RWPE2 (cell line): ENCODE measurements at regions not wholly inside any gene's neighbourhood (a gene's known extent, or its start where the extent isn't known, plus 50 kb on each side); places are given as distances from the start of the nearest gene placed in this dataset.

Experiments
- ATAC-seq: fragments of 200-7000 bp; cut with Tn5 transposase; 3 replicates; pipeline ENCODE4 v1.9.1; 2021; ENCODE audit warnings: low read depth
- DNase-seq: peaks from one replicate; pipeline ENCODE4 v3.0.0-alpha.2; 2020; ENCODE audit warnings: low spot score
- H3K27ac ChIP-seq: fragments of 450-650 bp; 2 replicates; pipeline ENCODE4 v1.5.1; 2017; ENCODE audit warnings: mild to moderate bottlenecking; ENCODE audit not compliant: poor library complexity, severe bottlenecking
- H3K27me3 ChIP-seq: fragments of 250-450 bp; sonication (Bioruptor Pico); 2 replicates; pipeline ENCODE4 v1.5.1; 2021; ENCODE audit warnings: mild to moderate bottlenecking, moderate library complexity; ENCODE audit not compliant: insufficient read depth, poor library complexity, severe bottlenecking
- H3K36me3 ChIP-seq: fragments of 250-450 bp; sonication (Bioruptor Pico); 2 replicates; pipeline ENCODE4 v1.5.1; 2020; ENCODE audit warnings: low read depth, mild to moderate bottlenecking, moderate library complexity
- H3K4me1 ChIP-seq: fragments of 250-450 bp; sonication (Bioruptor Pico); 2 replicates; pipeline ENCODE4 v1.5.1; 2021; ENCODE audit warnings: mild to moderate bottlenecking, moderate library complexity; ENCODE audit not compliant: insufficient read depth, poor library complexity, severe bottlenecking
- H3K4me3 ChIP-seq: fragments of 250-450 bp; sonication (Bioruptor Pico); 2 replicates; pipeline ENCODE4 v1.5.1; 2021; ENCODE audit warnings: mild to moderate bottlenecking, moderate library complexity; ENCODE audit not compliant: severe bottlenecking
- H3K9me3 ChIP-seq: fragments of 250-450 bp; sonication (Bioruptor Pico); 2 replicates; pipeline ENCODE4 v1.5.1; 2021; ENCODE audit warnings: mild to moderate bottlenecking, moderate library complexity; ENCODE audit not compliant: severe bottlenecking
- TF ChIP-seq, protein P1 (sequence below): fragments of 450-650 bp; IDR thresholded peaks from one replicate; pipeline ENCODE4 v1.5.1; 2017; ENCODE audit warnings: mild to moderate bottlenecking, moderate library complexity; ENCODE audit not compliant: poor library complexity, severe bottlenecking

DNA sequence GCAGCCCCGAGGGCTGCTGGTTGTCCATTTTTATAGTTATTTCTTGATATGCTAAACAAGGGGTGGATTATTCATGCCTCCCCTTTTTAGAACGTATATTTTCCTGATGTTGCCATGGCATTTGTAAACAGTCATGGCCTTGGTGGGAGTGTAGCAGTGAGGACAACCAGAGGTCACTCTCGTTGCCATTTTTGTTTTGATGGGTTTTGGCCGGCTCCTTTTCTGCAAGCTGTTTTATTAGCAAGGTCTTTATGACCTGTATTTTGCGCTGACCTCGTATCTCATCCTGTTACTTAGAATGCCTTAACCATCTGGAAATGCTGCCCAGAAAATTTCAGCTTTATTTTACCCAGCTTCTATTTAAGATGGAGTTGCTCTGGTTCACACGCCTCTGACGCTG, 825.8 kb upstream of the CDH2 start:
- H3K27ac ChIP-seq = no peak overlapping the region
- H3K9me3 ChIP-seq = no peaks in the 10 kb centered on the region
- TF ChIP-seq, protein P1, sequence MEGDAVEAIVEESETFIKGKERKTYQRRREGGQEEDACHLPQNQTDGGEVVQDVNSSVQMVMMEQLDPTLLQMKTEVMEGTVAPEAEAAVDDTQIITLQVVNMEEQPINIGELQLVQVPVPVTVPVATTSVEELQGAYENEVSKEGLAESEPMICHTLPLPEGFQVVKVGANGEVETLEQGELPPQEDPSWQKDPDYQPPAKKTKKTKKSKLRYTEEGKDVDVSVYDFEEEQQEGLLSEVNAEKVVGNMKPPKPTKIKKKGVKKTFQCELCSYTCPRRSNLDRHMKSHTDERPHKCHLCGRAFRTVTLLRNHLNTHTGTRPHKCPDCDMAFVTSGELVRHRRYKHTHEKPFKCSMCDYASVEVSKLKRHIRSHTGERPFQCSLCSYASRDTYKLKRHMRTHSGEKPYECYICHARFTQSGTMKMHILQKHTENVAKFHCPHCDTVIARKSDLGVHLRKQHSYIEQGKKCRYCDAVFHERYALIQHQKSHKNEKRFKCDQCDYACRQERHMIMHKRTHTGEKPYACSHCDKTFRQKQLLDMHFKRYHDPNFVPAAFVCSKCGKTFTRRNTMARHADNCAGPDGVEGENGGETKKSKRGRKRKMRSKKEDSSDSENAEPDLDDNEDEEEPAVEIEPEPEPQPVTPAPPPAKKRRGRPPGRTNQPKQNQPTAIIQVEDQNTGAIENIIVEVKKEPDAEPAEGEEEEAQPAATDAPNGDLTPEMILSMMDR = no peak
- H3K27me3 ChIP-seq = no peaks in the 10 kb centered on the region
- no peak overlapping the region for H3K4me3 ChIP-seq
- ATAC-seq (no peak), DNase-seq (no peak)
- H3K36me3 ChIP-seq = no peaks in the 10 kb centered on the region
- no peaks in the 10 kb centered on the region for H3K4me1 ChIP-seq

- DNase-seq = no peak
- ATAC-seq = no peak
These were observed 822.8 kb upstream of the CDH2 start for GRCh38 chr18:28999726-29000125.

GRCh38 chr18:28995319-28995718, 818.4 kb upstream of the CDH2 start:
- Histone ChIP-seq H3K36me3 (no peaks in the 10 kb centered on the region), H3K27me3 (no peaks in the 10 kb centered on the region), H3K9me3 (no peaks in the 10 kb centered on the region), H3K4me3 (no peak overlapping the region), H3K27ac (no peak overlapping the region), H3K4me1 (no peaks in the 10 kb centered on the region)
- TF ChIP-seq, protein P1 = peak; percentile 42
- ATAC-seq (no peak), DNase-seq (no peak)

More at GRCh38 chr18:28999726-29000125, 822.8 kb upstream of the CDH2 start:
- no peak overlapping the region for H3K4me3 ChIP-seq
- H3K36me3 ChIP-seq = no peaks in the 10 kb centered on the region
- TF ChIP-seq, protein P1 = no peak
- H3K27ac ChIP-seq = no peak overlapping the region
- H3K9me3 ChIP-seq = no peaks in the 10 kb centered on the region
- H3K27me3 ChIP-seq = no peaks in the 10 kb centered on the region
- no peaks in the 10 kb centered on the region for H3K4me1 ChIP-seq

- no peak for DNase-seq
- TF ChIP-seq, protein P1 = no peak
These were observed 807.8 kb upstream of the CDH2 start for GRCh38 chr18:28984731-28985130.

DNA sequence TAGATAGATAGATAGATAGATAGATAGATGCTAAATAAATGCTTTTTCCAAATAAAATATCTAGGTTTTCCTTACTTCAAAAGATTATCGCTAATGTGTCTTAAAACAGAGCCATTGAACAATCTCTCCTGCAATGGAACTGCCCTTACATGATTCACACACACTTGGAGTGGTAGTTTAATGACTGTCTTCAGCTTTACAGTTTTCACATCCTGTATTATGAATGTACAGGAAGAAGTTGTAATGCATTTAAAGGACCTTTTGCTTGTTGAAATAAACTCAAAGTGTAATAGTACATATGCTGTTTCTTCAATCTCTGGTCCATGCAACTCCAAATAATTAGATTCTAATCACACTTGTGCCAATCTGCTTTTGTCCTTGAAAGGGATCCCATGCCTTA, 797.6 kb upstream of the CDH2 start:
- no peaks in the 10 kb centered on the region for H3K9me3 ChIP-seq
- no peak for ATAC-seq
- H3K4me1 ChIP-seq = no peaks in the 10 kb centered on the region
- H3K27ac ChIP-seq = no peak overlapping the region
- no peak overlapping the region for H3K4me3 ChIP-seq
- no peaks in the 10 kb centered on the region for H3K36me3 ChIP-seq
- TF ChIP-seq, protein P1 = no peak
- DNase-seq = no peak
- no peaks in the 10 kb centered on the region for H3K27me3 ChIP-seq

More at GRCh38 chr18:28984731-28985130, 807.8 kb upstream of the CDH2 start:
- Histone ChIP-seq H3K9me3 (no peaks in the 10 kb centered on the region), H3K4me1 (peaks cover 3% of the 10 kb centered on the region), H3K36me3 (no peaks in the 10 kb centered on the region), H3K4me3 (no peak overlapping the region), H3K27ac (peak overlapping the region; percentile 7), H3K27me3 (no peaks in the 10 kb centered on the region)
- 0 out of 3 replicates have a peak, but pooled peaks have one; percentile 51 for ATAC-seq
